HG03175 (cell line): ENCODE measurements at regions not wholly inside any gene's neighbourhood (a gene's known extent, or its start where the extent isn't known, plus 50 kb on each side); places are given as distances from the start of the nearest gene placed in this dataset.
"Not testable (repeated sequence)": the region's sequence is repeated elsewhere in the genome, so short reads cannot be mapped to it uniquely, and the experiment has no call there.

Experiments used
- ATAC-seq: cut with Tn5 transposase; IDR thresholded peaks from one replicate; pipeline ENCODE4 v1.9.1; 2021; ENCODE audit warnings: mild to moderate bottlenecking, moderate library complexity; ENCODE audit not compliant: unreplicated experiment

DNA sequence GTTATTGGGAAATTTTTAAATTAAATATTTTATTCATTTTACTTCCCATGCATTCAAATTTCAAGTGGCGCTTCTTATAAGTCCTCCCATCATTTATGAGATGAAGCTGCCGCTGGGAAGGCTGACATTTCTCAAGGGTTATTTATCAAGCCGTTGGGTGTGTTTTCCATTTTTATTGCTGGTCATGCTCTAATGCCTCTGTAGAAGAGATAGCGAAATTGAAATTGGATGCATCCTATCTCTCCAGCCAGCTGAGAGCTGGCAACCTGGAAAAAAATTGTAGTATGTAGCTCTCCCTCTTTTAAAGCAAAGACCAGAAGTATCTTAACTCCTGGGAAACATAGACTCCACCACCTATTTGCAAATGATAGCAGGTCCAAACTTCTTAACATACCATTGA lies 135.9 kb downstream of the C6orf118 start:
- no peak for ATAC-seq

DNA sequence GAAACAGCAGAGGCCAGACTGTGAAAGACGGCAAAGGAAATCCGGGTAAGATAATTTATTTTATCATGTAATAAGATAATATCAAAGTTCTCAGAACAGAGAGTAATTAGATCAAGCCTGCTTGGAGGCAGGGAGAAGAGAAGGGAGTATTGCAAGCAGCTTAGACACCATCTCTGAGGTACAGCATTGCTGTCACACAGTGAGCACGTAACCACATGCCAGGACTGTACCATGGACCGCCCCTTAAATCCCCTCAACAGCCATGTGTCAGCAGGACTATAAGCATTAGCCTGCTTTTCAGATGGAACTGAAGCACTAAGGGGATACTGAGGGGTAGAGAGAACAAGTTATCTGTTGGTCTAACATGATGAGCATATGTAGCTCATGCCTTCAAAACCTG lies 141.5 kb downstream of the C6orf118 start:
- no peak for ATAC-seq

DNA sequence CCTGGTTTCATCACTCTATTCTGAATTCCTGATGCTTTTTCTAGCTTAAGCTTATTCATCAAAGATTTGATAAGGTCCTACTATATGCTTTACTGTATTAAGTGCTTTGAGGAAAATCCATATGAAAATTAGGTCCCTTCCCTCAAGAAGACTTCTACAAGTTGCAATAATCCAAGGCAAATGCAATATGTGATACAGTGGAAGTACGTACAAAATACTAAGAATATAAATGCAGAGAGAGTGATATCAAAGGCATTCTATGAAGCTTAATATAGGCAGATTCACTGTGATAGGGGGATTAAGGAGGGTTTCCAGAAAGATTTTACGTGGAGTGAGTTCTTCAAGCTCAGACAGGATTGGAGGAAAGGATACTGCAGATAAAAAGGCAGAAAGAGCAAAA lies 142.1 kb downstream of the C6orf118 start:
- no peak for ATAC-seq

DNA sequence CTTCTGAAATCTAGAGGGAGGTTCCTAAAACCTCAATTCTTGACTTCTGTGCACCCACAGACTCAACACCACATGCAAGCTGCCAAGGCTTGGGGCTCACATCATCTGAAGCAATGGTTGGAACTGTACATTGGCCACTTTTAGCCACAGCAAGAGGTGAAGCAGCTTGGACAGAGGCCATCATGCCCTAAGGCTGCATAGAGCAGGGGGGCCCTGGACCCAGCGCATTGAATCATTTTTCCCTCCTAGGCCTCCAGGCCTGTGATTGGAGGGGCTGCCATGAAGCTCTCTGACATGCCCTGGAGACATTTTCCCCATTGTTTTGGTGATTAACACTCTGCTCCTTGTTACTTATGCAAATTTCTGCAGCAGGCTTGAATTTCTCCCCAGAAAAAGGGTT lies 145.9 kb downstream of the C6orf118 start:
- ATAC-seq = no peak

DNA sequence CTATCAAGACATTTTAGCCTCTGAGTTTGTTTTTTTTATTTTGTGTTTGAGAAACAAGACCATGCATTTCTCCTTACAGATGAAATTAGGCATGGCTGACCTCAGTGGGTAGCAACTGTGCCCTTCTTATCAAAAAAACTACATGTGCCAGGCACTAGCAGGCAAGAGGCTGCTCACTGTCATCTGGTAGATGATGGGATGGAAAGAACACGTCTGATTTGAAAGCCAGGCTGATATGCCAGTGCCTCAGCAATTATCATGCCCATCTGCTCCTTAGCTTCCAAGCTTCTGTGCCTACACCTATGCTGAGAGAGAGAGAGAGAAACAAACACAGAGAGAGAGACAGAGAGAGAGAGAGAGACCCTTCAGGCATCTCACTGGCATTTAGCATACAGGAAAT lies 149.9 kb downstream of the C6orf118 start:
- ATAC-seq = no peak

DNA sequence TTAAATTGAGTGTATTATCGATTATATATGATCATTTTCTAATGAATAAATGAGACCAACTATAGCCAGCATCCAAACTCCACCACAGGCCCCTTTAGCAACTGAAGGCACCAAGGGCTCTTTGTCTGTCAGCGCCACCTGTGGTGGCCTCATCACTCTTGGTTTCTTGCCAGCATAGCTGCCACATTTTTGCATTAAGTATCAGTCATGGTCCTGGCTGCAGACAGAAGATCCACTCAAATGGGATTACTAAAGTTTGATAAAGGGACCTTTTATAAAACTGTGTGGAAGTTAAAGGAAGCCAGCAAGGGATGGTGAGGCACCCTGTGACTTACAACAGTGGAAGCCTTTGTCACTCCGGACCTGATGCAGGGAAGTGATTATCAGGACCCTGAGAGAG lies 162.9 kb downstream of the C6orf118 start:
- ATAC-seq = no peak

DNA sequence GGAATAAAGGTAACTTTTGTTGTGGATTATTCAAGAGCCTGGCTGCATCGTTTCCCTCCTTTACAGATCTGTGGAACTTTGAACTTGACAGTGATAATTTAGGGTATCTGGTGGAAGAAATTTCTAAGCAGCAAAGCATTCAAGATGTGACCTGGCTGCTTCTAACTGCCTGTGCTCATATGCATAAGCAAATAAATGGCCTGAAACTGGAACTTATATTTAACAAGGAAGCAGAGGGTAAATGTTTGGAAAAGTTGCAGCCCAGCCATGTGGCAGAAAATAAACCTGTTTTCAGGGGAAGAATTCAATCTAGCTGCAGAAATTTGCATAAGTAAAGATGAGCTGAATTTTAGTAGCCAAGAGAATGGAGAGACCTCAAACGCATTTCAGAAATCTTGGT lies 173.5 kb downstream of the C6orf118 start:
- ATAC-seq = no peak

DNA sequence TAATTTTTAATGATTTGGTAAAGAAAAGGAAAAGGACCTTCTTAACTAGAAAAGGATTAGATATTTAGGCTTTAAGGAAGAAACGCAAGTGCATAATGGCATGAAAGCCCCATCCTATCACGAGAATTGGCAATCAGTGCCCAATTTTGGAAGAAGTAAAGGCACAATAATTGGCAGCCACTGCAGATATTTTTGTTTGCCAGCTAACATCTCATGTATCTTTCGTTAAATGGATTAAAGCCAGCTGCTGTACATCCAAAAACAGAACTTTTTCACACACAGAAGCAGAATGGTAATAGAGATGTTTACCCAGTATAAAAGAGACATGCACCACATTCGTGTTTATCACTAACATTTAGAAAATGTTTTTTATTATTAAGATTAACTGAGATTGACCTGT lies 180.3 kb downstream of the C6orf118 start:
- no peak for ATAC-seq

DNA sequence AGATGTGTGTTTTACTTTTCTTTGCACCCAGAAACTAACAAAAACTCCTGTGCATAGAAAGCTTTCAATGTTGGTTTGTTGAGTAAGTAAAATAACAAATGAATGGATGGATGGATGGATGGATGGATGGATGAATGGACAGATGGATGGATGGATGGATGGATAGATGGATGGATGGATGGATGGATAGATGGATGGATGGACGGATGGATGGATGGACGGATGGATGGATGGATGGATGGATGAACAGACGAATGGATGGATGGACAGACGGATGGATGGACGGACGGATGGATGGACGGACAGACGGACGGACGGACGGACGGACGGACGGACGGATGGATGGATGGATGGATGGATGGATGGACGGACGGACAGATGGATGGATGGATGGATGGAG lies 181.7 kb downstream of the C6orf118 start:
- not testable (repeated sequence) for ATAC-seq

DNA sequence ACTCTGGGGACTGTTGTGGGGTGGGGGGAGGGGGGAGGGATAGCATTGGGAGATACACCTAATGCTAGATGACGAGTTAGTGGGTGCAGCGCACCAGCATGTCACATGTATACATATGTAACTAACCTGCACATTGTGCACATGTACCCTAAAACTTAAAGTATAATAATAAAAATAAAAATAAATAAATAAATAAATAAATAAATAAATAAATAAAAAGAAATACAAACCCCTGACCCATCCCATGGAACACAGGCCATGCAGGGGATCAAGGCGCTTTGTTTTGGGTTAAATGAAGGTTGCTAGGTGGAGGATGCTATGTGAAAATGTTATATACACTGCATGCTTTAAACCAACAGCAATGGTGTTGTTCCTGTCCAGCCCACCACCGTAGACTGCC lies 184.7 kb downstream of the C6orf118 start:
- not testable (repeated sequence) for ATAC-seq

DNA sequence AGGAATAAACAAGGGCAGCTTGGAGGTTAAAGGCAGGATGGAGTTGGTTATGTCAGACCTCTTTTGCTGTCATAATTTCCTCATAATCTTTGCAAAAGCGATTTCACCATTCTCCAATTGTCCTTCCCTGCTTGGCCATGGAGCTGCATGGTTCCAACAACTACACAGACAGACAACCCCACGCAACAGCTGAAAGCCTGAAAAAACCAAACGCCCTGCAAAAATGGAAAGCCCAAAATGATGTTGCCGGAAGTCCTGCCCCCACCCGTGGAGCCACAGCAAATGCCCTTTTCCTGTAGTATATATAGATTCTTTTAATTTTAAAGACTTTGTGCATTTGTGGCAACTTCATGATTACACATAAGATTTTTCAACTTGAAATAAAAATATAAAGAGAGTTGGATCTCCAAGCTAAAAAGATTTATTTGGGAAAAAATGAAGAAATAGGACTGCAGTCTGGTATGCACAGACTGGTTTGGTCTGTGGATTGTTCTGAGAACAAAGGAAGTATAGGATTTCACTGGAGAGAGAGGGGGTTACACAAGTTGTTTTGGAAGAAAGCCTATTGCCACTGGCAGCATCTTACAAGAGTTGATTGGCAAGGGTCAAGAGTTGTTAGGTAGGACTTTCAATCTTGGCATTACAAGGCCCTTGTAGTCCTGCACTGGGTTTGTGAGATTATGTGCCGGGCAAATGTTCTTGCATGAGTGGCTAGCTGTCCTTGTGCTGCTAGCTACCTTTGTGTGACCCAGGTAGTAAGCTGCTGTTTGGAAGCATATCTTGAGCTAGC lies 190.0 kb downstream of the C6orf118 start:
- ATAC-seq = no peak

DNA sequence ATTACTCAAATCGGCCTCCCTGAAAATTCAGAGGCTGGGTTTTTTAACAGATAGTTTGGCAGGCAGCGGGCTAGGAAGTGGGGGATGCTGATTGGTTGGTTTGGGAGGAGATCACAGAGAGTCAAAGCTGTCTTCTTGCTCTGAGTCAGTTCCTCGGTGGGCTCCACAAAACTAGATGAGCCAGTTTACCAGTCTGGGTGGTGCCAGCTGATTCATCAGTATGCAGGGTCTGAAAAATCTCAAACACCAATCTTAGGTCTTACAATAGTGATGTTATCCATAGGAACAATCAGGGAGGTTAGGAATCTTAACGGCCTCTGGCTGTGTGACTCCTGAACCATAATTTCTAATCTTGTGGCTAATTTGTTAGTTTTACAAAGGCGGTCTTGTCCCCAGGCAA lies 190.7 kb downstream of the C6orf118 start:
- ATAC-seq = no peak

DNA sequence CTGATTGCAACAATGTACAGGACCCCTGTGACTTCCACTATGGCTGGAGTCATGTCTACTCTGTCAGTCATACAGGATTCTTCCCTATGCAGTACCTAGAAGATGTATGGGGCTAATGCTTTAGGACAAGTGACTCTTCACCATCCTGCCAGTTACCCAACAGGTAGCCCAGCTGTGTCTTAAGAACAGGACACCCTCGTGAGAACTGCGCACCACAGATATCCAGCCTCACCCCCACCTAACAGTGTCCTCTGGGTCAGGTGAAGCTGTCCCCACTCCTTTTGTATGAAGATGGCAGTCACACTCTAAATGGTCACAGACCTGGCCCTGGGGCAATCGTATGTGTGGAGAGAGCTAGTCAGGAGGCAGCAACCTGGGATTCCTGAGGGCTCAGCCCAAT lies 191.6 kb downstream of the C6orf118 start:
- no peak for ATAC-seq

DNA sequence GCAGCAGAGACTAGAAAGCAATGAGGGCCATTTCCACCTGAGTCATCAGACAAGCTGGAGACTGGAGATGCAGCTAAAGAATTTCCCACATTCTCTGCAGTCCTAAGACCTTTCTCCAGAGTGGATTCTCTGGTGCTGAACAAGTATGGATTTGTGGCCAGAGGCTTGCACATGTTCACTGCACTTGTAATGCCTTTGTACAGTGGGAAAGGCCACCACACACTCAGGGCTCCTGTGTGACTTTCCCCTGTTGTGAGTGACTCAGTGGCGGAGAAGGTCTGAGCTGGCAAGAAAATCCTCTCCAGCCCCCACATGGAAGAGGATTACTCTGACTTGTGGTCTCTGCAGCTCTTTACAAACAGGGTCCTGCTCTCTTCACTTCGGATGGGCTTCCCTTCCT lies 192.3 kb downstream of the C6orf118 start:
- ATAC-seq = no peak

DNA sequence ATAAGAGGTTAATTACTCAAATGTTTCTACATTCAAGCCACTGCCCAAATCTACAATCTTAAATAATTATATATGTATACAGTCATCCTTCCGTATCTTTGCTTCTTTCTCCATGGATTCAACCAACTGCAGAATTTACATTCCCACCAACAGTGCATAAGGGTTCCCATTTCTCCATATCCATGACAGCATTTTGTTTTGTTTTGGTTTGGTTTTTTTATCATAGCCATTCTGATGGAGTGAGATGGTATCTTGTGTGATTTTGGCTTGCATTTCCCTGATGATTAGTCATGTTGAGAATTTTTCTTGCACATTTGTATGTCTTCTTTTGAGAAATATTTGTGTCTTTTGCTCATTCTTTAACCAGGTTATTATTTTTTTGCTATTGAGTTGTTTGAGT lies 198.5 kb downstream of the C6orf118 start:
- no peak for ATAC-seq

DNA sequence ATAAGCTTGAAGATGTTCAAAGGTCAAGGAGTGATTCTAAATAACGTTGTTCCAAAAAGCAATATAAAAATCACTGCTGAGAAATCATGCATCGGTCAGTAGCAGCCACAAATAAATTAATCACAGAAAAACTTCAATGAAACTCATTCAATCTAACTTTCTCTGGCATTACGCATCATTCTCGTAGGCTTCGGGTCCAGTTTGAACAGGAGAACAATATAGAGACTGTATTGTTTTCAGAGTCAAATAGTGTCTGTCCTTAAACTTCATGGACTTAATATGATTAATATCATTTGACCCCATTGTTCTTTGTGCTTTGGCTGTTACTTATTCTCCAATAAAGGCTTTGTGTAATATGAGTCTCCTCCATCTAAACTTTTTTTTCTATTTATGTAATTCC lies 200.4 kb downstream of the C6orf118 start:
- ATAC-seq = no peak

DNA sequence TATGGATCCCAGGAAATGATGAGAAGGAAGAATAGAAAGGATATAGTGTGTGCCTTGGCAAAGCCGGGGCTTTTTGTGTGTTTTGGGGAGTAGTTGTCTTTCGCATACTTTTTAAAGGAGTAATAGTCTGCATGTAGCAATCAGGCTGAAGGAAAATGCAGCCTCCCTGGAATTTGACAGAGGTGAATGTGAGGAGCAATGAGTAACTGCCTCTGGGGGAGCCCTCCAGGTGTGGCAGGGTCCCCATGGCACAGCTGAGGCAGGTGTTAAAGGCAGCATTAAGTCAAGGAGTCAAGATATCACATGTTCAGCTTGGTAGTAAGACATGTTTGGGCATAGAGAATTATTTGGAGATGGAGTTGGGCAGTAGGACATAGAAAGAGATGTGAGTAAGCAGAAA lies 203.1 kb downstream of the C6orf118 start:
- ATAC-seq = no peak

DNA sequence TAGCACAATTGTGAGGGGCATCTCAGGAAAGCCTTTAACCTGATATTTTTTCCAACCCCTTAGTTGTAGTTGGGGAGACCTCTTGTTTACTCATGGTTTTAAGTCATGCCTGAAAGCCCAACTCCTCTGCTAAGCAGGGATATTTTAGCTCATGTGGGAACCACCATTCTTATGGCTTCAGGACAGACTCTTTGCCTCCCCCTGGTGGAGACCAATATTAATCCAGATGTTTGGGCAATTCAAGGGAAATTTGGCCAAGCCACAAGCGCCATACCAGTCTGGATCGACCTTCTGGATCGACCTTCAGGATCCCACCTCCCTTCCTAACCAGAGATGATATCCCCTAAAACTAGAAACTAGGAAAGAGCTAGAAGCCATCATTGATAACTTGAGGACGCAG lies 211.2 kb downstream of the C6orf118 start:
- no peak for ATAC-seq

DNA sequence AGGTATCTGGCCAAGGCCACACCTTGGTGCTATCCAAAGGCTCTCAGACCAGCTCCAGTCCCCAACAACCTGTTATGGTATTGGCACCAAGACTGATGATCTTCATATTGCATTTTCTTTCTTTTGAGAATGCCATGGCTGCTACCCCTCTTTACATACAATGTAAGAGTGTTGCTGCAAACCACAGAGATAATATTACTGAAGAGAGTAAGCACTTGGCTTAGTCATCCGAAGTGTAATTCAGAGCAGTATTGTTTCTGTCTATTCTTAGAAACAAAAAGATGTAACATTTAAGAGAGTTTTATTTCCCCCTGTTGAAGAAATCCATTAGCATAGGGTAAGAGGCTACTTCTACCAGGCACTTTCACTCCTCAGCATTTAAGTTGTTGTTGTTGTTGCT lies 212.5 kb downstream of the C6orf118 start:
- no peak for ATAC-seq

DNA sequence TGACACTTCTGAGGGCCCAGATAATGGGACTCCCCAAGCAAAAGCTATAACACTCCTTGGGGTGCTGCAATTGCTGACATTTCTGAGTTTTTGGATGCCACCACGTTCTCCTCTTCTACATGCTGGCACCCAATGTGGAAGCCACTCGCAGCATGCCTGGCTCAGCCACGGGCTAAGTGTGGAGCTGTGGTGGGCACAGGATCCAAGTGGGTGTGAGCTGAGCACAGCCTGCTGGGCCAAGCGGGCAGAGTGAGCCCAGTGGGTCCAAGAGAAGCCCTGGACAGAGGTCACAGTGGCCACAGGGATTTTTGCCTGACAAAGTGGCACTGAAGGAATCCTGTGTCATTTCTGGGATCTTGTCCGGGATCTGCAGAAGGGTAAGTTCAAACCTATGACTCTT lies 213.2 kb downstream of the C6orf118 start:
- ATAC-seq = no peak

DNA sequence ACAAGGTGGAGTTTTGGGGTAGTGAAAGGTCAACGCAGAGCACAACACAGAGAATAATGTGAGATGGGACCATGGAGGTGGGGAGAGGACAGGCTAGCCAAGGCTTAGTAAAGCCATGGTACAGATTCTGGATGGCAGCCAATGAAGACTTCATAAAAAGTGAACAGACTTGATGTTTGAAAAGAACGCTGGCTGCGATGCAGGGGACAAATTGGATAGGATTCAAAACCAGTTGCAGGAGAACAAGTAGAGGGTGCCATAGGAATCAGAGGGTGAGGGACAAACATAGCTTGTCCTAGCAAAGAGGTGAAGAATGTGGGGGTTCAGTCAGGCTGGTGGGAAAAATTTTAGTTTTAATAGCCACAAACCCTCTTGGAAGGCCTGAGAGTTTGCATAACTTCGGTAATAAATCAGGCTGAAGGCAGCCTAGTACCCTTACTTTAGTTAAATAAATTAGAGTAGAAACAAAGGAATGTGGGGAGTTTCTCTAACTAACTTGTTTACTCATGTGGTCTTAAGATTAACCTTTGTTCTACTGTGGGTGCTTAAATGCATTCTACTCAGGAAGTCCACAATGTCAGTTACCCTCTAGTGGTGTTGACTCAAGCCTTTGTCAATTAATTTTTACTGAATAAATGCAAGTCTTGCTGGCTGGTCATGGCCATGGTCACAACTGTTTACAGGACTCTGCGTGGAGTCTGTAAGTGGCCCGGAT lies 216.4 kb downstream of the C6orf118 start:
- ATAC-seq = no peak

DNA sequence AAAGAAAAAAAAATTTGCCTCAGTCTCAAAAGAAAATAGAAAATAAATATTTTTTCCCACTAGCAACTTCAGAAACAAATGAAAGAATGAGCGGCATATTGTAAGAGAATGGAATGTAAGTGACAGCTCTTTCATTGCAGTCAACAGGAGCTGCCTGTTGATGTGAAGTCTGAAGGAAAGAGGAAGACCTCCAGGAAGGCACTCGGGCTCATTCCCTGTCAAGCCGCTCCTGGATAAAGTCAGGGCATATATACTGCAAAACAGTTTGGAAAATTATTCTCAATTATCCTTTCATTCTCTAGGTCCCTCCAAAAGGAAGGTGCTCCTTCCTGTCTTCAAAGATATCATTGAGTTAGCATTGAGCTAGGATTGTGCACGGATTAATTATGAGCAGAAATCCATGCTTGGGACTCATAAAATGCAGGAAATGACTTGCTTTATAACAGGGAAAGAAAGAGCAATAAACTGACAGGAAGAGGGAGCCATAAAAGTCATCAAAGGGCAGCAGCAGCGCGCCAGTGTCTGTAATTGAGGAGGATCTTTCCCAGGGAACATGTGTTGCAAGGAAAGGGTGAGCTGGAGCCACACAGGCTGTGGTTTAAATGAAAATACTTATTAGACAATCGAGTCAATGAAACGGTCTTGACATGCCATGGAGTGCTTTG lies 218.2 kb downstream of the C6orf118 start:
- no peak for ATAC-seq
